Heart left ventricle (tissue), 16 donors: ENCODE measurements at regions not wholly inside any gene's neighbourhood (a gene's known extent, or its start where the extent isn't known, plus 50 kb on each side); places are given as distances from the start of the nearest gene placed in this dataset.

Source experiments
- ATAC-seq, 4 donors: fragments of 200-7000 bp; cut with Tn5 transposase; one replicate each; pipeline ENCODE4 v1.9.1; 2020 to 2022; ENCODE audit warnings: moderate library complexity in 4 of 4, mild to moderate bottlenecking in 3 of 4, moderate number of reproducible peaks in 1 of 4
- DNase-seq, 5 donors: peaks; one replicate each; pipeline ENCODE4 v3.0.0-alpha.2; 2020
- H3K27ac ChIP-seq, 12 donors: fragments of 200-600 bp; sonication (generic) in 4 of 12; one replicate each; pipeline versions ENCODE4 v1.5.0 to v1.8.0; 2016 to 2022; ENCODE audit warnings: mild to moderate bottlenecking in 2 of 12
- H3K27me3 ChIP-seq, 9 donors: fragments of 200-600 bp; sonication (generic) in 2 of 9; one replicate each; pipeline versions ENCODE4 v1.5.1 to v1.8.0; 2016 to 2022; ENCODE audit warnings: mild to moderate bottlenecking in 3 of 9
- H3K36me3 ChIP-seq, 9 donors: fragments of 200-600 bp; sonication (generic) in 2 of 9; one replicate each; pipeline versions ENCODE4 v1.5.0 to v1.8.0; 2018 to 2022; ENCODE audit warnings: mild to moderate bottlenecking in 2 of 9
- H3K4me1 ChIP-seq, 12 donors: fragments of 200-600 bp; sonication (generic) in 4 of 12; one replicate each; pipeline versions ENCODE4 v1.5.0 to v1.8.0; 2016 to 2022; ENCODE audit warnings: mild to moderate bottlenecking in 3 of 12
- H3K4me3 ChIP-seq, 12 donors: fragments of 200-600 bp; sonication (generic) in 4 of 12; one replicate each; pipeline versions ENCODE4 v1.5.0 to v1.8.0; 2017 to 2022; ENCODE audit warnings: mild to moderate bottlenecking in 9 of 12, moderate library complexity in 4 of 12
- H3K9me3 ChIP-seq, 12 donors: fragments of 200-600 bp; sonication (generic) in 4 of 12; one replicate each; pipeline versions ENCODE4 v1.5.0 to v1.8.0; 2016 to 2022; ENCODE audit warnings: mild to moderate bottlenecking in 1 of 12
- CTCF ChIP-seq, 12 donors: fragments of 200-600 bp; sonication (generic) in 4 of 12; IDR thresholded peaks; one replicate each; pipeline versions ENCODE4 v1.5.0 to v1.8.0; 2018 to 2022; ENCODE audit warnings: antibody characterized with exemption in 12 of 12, mild to moderate bottlenecking in 5 of 12
- POLR2A ChIP-seq, 2 donors: fragments of 450-650 bp; IDR thresholded peaks; one replicate each; pipeline ENCODE4 v1.6.1; 2017; ENCODE audit warnings: antibody characterized with exemption in 2 of 2, mild to moderate bottlenecking in 2 of 2, moderate library complexity in 2 of 2
- WGBS, 4 donors: extraction: QIAGEN DNeasy Blood & Tissue Kit in 2 of 4; methylation state at CpG; one replicate each; pipeline versions ENCODE4 v1.1.5 to v1.1.7; 2013 to 2018; 5-methylcytosine and 5-hydroxymethylcytosine counted together
- intact Hi-C, 10 donors: fragments of 100-400 bp; cut with DNase I; formaldehyde crosslinking; loops; one replicate each; pipeline versions ENCODE4 v1.11.1 to v1.14.2; 2022
- donor health status: ischemic (EF 13 %, LVEDD 7.1; RV severe dilation, severe dysfunction).
- donor health status: healthy with polysubstance abuse.
- donor health status: DM: no; HTN: yes; CAD: no.
- donor health status: DM: no; HTN: no; CAD: no.
- donor health status: ischemic (EF 25% LVEDD 6.9; RV normal size, moderate dysfunction).
- donor health status: ischemic (EF 25% LVEDD 5.7; RV mildly dilated, moderate dysfunction).
- donor health status: healthy.
- donor health status: DM: yes; HTN: yes; CAD: no.
- donor health status: ischemic (EF 35%, LVEDD 5.7; RV mildly dilated, moderate dysfunction).
- donor health status: nonischemic (EF 11% LVEDD 7.7; RV severe dilation, severe dysfunction).
- donor health status: DM: yes; HTN: yes; CAD: no.
- donor health status: PGD.
- donor health status: ischemic (EF 29% LVEDD 5.4; RV normal size, mild dysfunction).
- donor health status: nonischemic (EF 23%, LVEDD 6.1; RV moderate dilation, normal function).

- intact Hi-C loops, result no loop called here
- H3K9me3 ChIP-seq, result peaks cover 0 to 5% (median 0%) of the 10 kb centered on the region in 12 donors
- no peak overlapping the region for H3K27ac ChIP-seq
- ATAC-seq (no peak), DNase-seq (peak in 1 of 5 donors; percentile 25)
- no peak for TF ChIP-seq CTCF (IDR thresholded peaks at IDR 0.05)
- TF ChIP-seq POLR2A (IDR thresholded peaks at IDR 0.05), result no peak
- H3K4me1 ChIP-seq, result no peaks in the 10 kb centered on the region
- H3K36me3 ChIP-seq, result no peaks in the 10 kb centered on the region
- no peaks in the 10 kb centered on the region for H3K27me3 ChIP-seq
- H3K4me3 ChIP-seq, result no peak overlapping the region
- 45 to 56% (median 49%) methylated on average over 1 of the region's 1 CpG for WGBS, 4 donors
Measured at GRCh38 chr5:162801235-162801634, 636.2 kb upstream of the CCNG1 start.

GRCh38 chr5:162806195-162806594 is 631.2 kb upstream of the CCNG1 start:
- no peaks in the 10 kb centered on the region for H3K27me3 ChIP-seq
- H3K27ac ChIP-seq, result no peak overlapping the region
- no peak for TF ChIP-seq CTCF (IDR thresholded peaks at IDR 0.05)
- TF ChIP-seq POLR2A (IDR thresholded peaks at IDR 0.05), result no peak
- H3K36me3 ChIP-seq, result no peaks in the 10 kb centered on the region
- H3K4me1 ChIP-seq, result no peaks in the 10 kb centered on the region
- no peak overlapping the region for H3K4me3 ChIP-seq
- DNase-seq (no peak), ATAC-seq (no peak)
- intact Hi-C loops, result no loop called here
- H3K9me3 ChIP-seq, result no peaks in the 10 kb centered on the region
- 43 to 62% (median 51%) methylated on average over 2 of the region's 2 CpGs for WGBS, 4 donors

- intact Hi-C loops, result no loop called here
- no peaks in the 10 kb centered on the region for H3K9me3 ChIP-seq
- 57 to 84% (median 78%) methylated on average over 1 of the region's 1 CpG for WGBS, 4 donors
- H3K36me3 ChIP-seq, result no peaks in the 10 kb centered on the region
- H3K4me1 ChIP-seq, result no peaks in the 10 kb centered on the region
- DNase-seq, result no peak
- H3K27ac ChIP-seq, result no peak overlapping the region
- no peak overlapping the region for H3K4me3 ChIP-seq
- no peaks in the 10 kb centered on the region for H3K27me3 ChIP-seq
- no peak for TF ChIP-seq CTCF (IDR thresholded peaks at IDR 0.05)
- no peak for TF ChIP-seq POLR2A (IDR thresholded peaks at IDR 0.05)
- no peak for ATAC-seq
Measured at GRCh38 chr5:162811071-162811470, 626.3 kb upstream of the CCNG1 start.

GRCh38 chr5:162816816-162817215 is 620.6 kb upstream of the CCNG1 start:
- DNase-seq (no peak), ATAC-seq (no peak)
- TF ChIP-seq CTCF (IDR thresholded peaks at IDR 0.05), result no peak
- no peak for TF ChIP-seq POLR2A (IDR thresholded peaks at IDR 0.05)
- H3K36me3 ChIP-seq, result no peaks in the 10 kb centered on the region
- no peaks in the 10 kb centered on the region for H3K4me1 ChIP-seq
- H3K4me3 ChIP-seq, result no peak overlapping the region
- no peaks in the 10 kb centered on the region for H3K9me3 ChIP-seq
- 84 to 90% (median 88%) methylated on average over 2 of the region's 2 CpGs for WGBS, 4 donors
- H3K27me3 ChIP-seq, result no peaks in the 10 kb centered on the region
- intact Hi-C loops, result no loop called here
- no peak overlapping the region for H3K27ac ChIP-seq
